GM23248 (cell line): ENCODE measurements at regions not wholly inside any gene's neighbourhood (a gene's known extent, or its start where the extent isn't known, plus 50 kb on each side); places are given as distances from the start of the nearest gene placed in this dataset.

Experiments used
- DNase-seq: peaks from one replicate; pipeline ENCODE4 v3.0.0-alpha.2; 2015
- H2AFZ ChIP-seq: fragments of 200-600 bp; sonication (generic); 2 replicates; pipeline ENCODE4 v1.6.1; 2016; ENCODE audit warnings: antibody characterized with exemption
- H3F3A ChIP-seq: fragments of 200-600 bp; sonication (generic); 2 replicates; pipeline ENCODE4 v1.6.1; 2016; ENCODE audit warnings: mild to moderate bottlenecking, antibody characterized with exemption, mixed run types; ENCODE audit not compliant: insufficient read depth
- H3K27ac ChIP-seq: fragments of 200-600 bp; sonication (generic); 2 replicates; pipeline ENCODE4 v1.5.1; 2016; ENCODE audit warnings: mild to moderate bottlenecking
- H3K27me3 ChIP-seq: fragments of 200-600 bp; sonication (generic); replicated peaks from 2 replicates; pipeline ENCODE4 v1.6.1; 2016; ENCODE audit warnings: mild to moderate bottlenecking; ENCODE audit not compliant: insufficient read depth
- H3K36me3 ChIP-seq: fragments of 200-600 bp; sonication (generic); 2 replicates; pipeline ENCODE4 v1.6.1; 2016; ENCODE audit warnings: low read depth, mild to moderate bottlenecking
- H3K4me1 ChIP-seq: fragments of 200-600 bp; sonication (generic); 2 replicates; pipeline ENCODE4 v1.6.1; 2016; ENCODE audit warnings: mild to moderate bottlenecking; ENCODE audit not compliant: insufficient read depth
- H3K4me2 ChIP-seq: fragments of 200-600 bp; sonication (generic); one replicate; pipeline ENCODE4 v1.6.1; 2016; ENCODE audit warnings: mild to moderate bottlenecking; ENCODE audit not compliant: unreplicated experiment
- H3K4me3 ChIP-seq: fragments of 200-600 bp; sonication (generic); 2 replicates; pipeline ENCODE4 v1.5.1; 2016; ENCODE audit warnings: mild to moderate bottlenecking
- H3K79me2 ChIP-seq: fragments of 200-600 bp; sonication (generic); 2 replicates; pipeline ENCODE4 v1.6.1; 2016; ENCODE audit warnings: mild to moderate bottlenecking; ENCODE audit not compliant: insufficient read depth
- H3K9ac ChIP-seq: fragments of 200-600 bp; sonication (generic); 2 replicates; pipeline ENCODE4 v1.6.1; 2016; ENCODE audit warnings: mild to moderate bottlenecking
- H3K9me2 ChIP-seq: fragments of 200-600 bp; sonication (generic); 2 replicates; pipeline ENCODE4 v1.6.1; 2016; ENCODE audit warnings: mixed run types, mild to moderate bottlenecking, moderate library complexity; ENCODE audit not compliant: insufficient read depth
- H3K9me3 ChIP-seq: fragments of 200-600 bp; sonication (generic); one replicate; pipeline ENCODE4 v1.6.1; 2017; ENCODE audit warnings: low read depth
- H4K20me1 ChIP-seq: fragments of 200-600 bp; sonication (generic); 2 replicates; pipeline ENCODE4 v1.6.0; 2016; ENCODE audit not compliant: insufficient read depth
- EZH2 ChIP-seq: fragments of 200-600 bp; sonication (generic); IDR thresholded peaks from 2 replicates; pipeline ENCODE4 v1.6.1; 2018; ENCODE audit warnings: antibody characterized with exemption, mild to moderate bottlenecking; ENCODE audit not compliant: insufficient read depth, poor library complexity, severe bottlenecking
- EZH2phosphoT487 ChIP-seq: fragments of 200-600 bp; sonication (generic); IDR thresholded peaks from 2 replicates; pipeline ENCODE4 v1.6.1; 2018; ENCODE audit warnings: antibody characterized with exemption, moderate library complexity, mild to moderate bottlenecking, low read depth; ENCODE audit not compliant: insufficient read depth
- WGBS, 2 experiments: methylation state at CpG; one replicate each; pipeline ENCODE4 v1.1.6; 2015 to 2017; ENCODE audit warnings: low lambda C conversion rate in 2 of 2, low coverage in 1 of 2; ENCODE audit errors: missing lambda C conversion rate in 2 of 2; 5-methylcytosine and 5-hydroxymethylcytosine counted together
- in situ Hi-C: fragments of 300-500 bp; cut with MboI; formaldehyde crosslinking; loops from 2 replicates; pipeline ENCODE4 v1.15.0; 2020

DNA sequence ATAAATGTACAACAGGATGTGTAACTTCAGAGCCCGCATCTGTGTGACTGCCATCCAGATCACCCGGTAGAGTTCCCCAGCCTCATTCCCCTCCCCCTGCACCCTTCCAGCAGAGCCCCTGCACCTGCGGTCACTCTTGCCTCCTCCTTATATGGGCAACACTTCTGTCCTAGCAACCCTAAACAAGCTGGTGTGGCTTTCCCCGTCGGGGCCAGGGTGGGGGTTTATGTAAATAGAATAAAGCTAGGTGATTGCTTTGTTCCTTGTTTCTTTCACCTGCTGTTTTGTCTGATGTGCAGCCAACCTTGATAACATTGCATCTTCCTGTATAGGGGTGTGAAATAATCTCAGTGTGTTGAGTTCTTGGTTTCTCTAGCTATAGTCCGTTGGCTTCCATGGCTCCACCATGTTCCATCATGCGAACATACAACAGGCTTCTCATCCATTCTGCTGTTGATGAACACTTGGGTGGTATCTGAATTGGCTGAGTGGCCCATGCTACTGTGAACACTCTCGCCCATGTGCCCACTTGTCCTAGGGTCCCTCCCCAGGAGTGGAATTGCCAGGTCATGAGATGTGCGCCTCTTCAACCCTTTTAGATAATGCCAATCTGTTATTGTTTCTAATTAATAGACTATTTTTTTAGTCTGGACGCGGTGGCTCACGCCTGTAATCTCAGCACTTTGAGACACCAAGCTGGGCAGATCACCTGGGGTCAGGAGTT lies 102.2 kb downstream of the KIF26A start:
- no peaks in the 10 kb centered on the region for H4K20me1 ChIP-seq
- no peak overlapping the region for H2AFZ ChIP-seq
- DNase-seq, result no peak
- H3K9ac ChIP-seq, result no peak overlapping the region
- no peak for TF ChIP-seq EZH2phosphoT487
- no peak for TF ChIP-seq EZH2
- in situ Hi-C loops, result no loop called here
- no peak overlapping the region for H3K27ac ChIP-seq
- no peaks in the 10 kb centered on the region for H3F3A ChIP-seq
- H3K9me2 ChIP-seq, result no peaks in the 10 kb centered on the region
- H3K36me3 ChIP-seq, result no peaks in the 10 kb centered on the region
- no peak overlapping the region for H3K4me3 ChIP-seq
- H3K27me3 ChIP-seq, result no peaks in the 10 kb centered on the region
- no peak overlapping the region for H3K4me2 ChIP-seq
- WGBS, 2 experiments, result 21 to 27% methylated on average over 12 of the region's 12 CpGs
- no peaks in the 10 kb centered on the region for H3K79me2 ChIP-seq
- no peaks in the 10 kb centered on the region for H3K4me1 ChIP-seq
- no peaks in the 10 kb centered on the region for H3K9me3 ChIP-seq

DNA sequence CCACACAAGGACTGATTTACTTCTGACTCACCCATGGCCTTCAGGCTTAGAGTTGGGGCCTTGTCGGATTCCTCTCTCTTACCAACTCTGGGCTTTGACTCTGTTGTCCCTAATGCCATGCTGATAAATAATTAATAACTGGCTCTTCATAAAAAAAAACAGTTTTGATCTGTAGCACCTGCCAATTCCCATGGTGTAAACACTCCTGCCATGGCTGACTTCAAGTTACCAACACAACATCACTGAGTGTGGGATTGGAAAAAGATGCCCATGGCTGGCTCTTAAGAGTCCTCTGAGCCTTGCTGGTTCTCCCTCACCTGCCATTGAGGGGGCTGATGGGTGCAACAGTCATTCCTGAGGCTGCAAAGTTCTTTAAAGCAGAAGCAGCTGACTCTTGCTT lies 104.8 kb downstream of the KIF26A start:
- no peaks in the 10 kb centered on the region for H3F3A ChIP-seq
- in situ Hi-C loops, result no loop called here
- DNase-seq, result no peak
- H3K4me2 ChIP-seq, result no peak overlapping the region
- no peak overlapping the region for H3K27ac ChIP-seq
- no peak overlapping the region for H3K9ac ChIP-seq
- no peaks in the 10 kb centered on the region for H4K20me1 ChIP-seq
- no peaks in the 10 kb centered on the region for H3K79me2 ChIP-seq
- no peaks in the 10 kb centered on the region for H3K36me3 ChIP-seq
- no peaks in the 10 kb centered on the region for H3K9me2 ChIP-seq
- WGBS, 2 experiments, result 9 to 15% methylated on average over 1 of the region's 1 CpG
- H3K4me1 ChIP-seq, result no peaks in the 10 kb centered on the region
- H2AFZ ChIP-seq, result no peak overlapping the region
- no peaks in the 10 kb centered on the region for H3K9me3 ChIP-seq
- no peak overlapping the region for H3K4me3 ChIP-seq
- H3K27me3 ChIP-seq, result no peaks in the 10 kb centered on the region
- TF ChIP-seq EZH2 (no peak), EZH2phosphoT487 (no peak)

DNA sequence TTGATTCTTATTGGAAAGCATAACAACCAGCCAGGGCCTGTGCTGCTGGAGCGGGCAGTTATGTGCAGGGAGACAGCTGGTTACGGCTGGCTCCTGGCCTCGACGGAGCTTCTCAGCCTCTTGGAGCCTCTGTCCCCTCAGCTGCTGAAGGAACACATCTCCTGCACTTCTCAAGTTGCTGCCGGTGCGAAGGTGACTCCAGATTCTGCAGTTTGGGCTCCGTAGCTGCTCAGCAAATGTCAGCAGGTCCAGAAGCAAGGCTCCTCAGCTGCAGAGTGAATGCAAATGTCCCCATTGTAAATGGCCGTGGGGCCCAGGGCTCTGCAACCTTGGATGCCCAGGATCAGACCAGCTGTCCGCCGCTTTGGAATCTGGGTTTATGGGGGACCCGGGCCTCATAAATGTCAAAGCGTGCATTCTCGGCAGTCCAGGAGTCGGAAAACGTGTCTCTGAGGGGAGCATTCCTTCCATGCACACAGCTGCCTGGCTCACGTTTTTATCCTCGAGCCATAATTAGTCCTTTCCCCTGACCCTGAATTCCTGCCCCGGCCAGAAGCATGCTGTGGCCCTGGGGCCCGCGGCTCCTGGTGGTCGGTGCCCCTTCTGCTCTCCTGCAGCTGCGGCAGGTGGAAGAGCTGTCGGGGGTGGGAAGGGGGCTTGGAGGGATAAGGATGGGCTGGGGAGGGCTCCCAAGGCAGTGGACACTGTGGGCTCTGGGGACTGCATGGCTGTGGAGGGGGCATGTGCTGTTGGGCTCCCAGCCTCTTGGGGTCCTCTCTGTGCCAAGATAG lies 106.0 kb downstream of the KIF26A start:
- H3K9ac ChIP-seq, result no peak overlapping the region

DNA sequence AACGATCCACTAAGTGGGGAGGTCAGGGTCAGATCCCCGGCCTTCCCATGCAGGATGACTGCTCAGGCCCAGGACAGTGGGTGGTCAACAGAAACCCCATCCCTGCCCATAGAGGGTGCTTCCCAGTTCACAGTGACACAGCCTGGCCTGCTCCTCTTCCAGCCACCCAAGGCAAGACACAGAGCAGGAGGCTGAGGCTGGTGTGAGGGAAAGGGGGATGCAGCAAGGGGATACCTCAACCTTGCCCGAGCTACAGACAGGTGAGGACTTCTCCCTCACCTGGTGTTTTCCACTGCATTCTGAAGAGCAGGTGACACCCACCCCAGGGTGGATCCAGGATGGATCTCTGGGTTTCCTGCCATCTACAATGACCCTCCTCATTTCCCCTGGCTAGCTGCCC lies 106.7 kb downstream of the KIF26A start:
- H3K36me3 ChIP-seq, result no peaks in the 10 kb centered on the region
- H3K9me3 ChIP-seq, result no peaks in the 10 kb centered on the region
- no peaks in the 10 kb centered on the region for H3K4me1 ChIP-seq
- H3K9ac ChIP-seq, result no peak overlapping the region
- no peak overlapping the region for H3K4me3 ChIP-seq
- no peak for DNase-seq
- no peak overlapping the region for H3K27ac ChIP-seq
- in situ Hi-C loops, result no loop called here
- H3K79me2 ChIP-seq, result no peaks in the 10 kb centered on the region
- no peaks in the 10 kb centered on the region for H3K9me2 ChIP-seq
- H4K20me1 ChIP-seq, result no peaks in the 10 kb centered on the region
- TF ChIP-seq EZH2, result no peak
- TF ChIP-seq EZH2phosphoT487, result no peak
- WGBS, 2 experiments, result 9 to 29% methylated on average over 3 of the region's 3 CpGs
- no peak overlapping the region for H2AFZ ChIP-seq
- no peaks in the 10 kb centered on the region for H3K27me3 ChIP-seq
- no peak overlapping the region for H3K4me2 ChIP-seq
- no peaks in the 10 kb centered on the region for H3F3A ChIP-seq

More for the DNA sequence above, 106.0 kb downstream of the KIF26A start:
- H3K4me1 ChIP-seq, result no peaks in the 10 kb centered on the region
- TF ChIP-seq EZH2phosphoT487 (no peak), EZH2 (no peak)
- DNase-seq, result no peak
- H3K27me3 ChIP-seq, result no peaks in the 10 kb centered on the region
- no peak overlapping the region for H3K27ac ChIP-seq
- H3K36me3 ChIP-seq, result no peaks in the 10 kb centered on the region
- in situ Hi-C loops, result no loop called here
- H3K4me3 ChIP-seq, result no peak overlapping the region
- H3K4me2 ChIP-seq, result no peak overlapping the region
- 36 to 39% methylated on average over 22 to 23 of the region's 23 CpGs for whole genome bisulfite sequencing, 2 experiments
- H3K79me2 ChIP-seq, result no peaks in the 10 kb centered on the region
- H3K9me3 ChIP-seq, result no peaks in the 10 kb centered on the region
- no peaks in the 10 kb centered on the region for H3F3A ChIP-seq
- no peak overlapping the region for H2AFZ ChIP-seq
- H3K9me2 ChIP-seq, result no peaks in the 10 kb centered on the region
- H4K20me1 ChIP-seq, result no peaks in the 10 kb centered on the region
